SK-N-SH treated with all-trans-retinoic acid at 6 μM for 48 hours (cell line): ENCODE measurements at regions not wholly inside any gene's neighbourhood (a gene's known extent, or its start where the extent isn't known, plus 50 kb on each side); places are given as distances from the start of the nearest gene placed in this dataset.

Experiments
- ARNTL ChIP-seq: fragments of 450-650 bp; formaldehyde crosslinking; IDR thresholded peaks from 2 replicates; pipeline ENCODE4 v1.5.0; 2020; ENCODE audit warnings: low read depth, mild to moderate bottlenecking, moderate library complexity, borderline replicate concordance
- CSDC2 ChIP-seq: fragments of 250-450 bp; sonication (Bioruptor Pico); IDR thresholded peaks from 2 replicates; pipeline ENCODE4 v1.5.0; 2020; ENCODE audit warnings: mild to moderate bottlenecking, moderate library complexity
- ZFP3 ChIP-seq: fragments of 250-450 bp; sonication (Bioruptor Pico); IDR thresholded peaks from 2 replicates; pipeline ENCODE4 v1.5.0; 2020; ENCODE audit warnings: mild to moderate bottlenecking, moderate library complexity
- ZNF565 ChIP-seq: fragments of 450-650 bp; formaldehyde crosslinking; conservative IDR thresholded peaks from 2 replicates; pipeline ENCODE4 v1.5.0; 2020; ENCODE audit warnings: low read depth, mild to moderate bottlenecking, moderate library complexity
- ZNF8 ChIP-seq: fragments of 450-650 bp; formaldehyde crosslinking; IDR thresholded peaks from 2 replicates; pipeline ENCODE4 v1.5.0; 2020; ENCODE audit warnings: mild to moderate bottlenecking, moderate library complexity
- TF ChIP-seq, protein P1 (sequence below): fragments of 250-450 bp; sonication (Bioruptor Pico); IDR thresholded peaks from 2 replicates; pipeline ENCODE4 v1.8.0; 2021; ENCODE audit warnings: low read depth, mild to moderate bottlenecking, moderate library complexity, borderline replicate concordance
- TF ChIP-seq, protein P2 (sequence below): fragments of 250-450 bp; sonication (Bioruptor Pico); IDR thresholded peaks from 2 replicates; pipeline ENCODE4 v1.8.0; 2020; ENCODE audit warnings: mild to moderate bottlenecking, moderate library complexity, borderline replicate concordance
- TF ChIP-seq, protein P3 (sequence below): fragments of 250-450 bp; sonication (Bioruptor Pico); IDR thresholded peaks from 2 replicates; pipeline ENCODE4 v1.5.0; 2020; ENCODE audit warnings: mild to moderate bottlenecking, moderate library complexity

DNA sequence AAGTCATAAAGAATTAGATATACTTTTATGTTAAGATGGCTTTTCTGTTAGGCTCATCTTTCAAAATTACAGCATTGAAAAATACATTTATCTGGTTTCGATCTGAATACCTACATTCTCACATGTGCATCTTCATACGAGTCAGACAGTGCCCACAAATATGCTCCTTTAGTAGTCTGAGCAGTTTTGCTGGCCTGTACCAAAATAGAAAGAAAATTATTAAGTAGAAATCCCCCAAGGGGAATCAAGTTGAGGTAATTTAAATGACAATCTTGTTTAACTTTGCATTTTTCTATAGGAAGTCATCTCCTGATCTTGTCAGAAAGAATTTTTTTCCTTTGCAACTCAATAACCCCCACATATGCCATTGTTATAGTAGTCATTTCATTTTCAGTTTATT lies 287.4 kb upstream of the SEMA3D start:
- TF ChIP-seq, protein P1, sequence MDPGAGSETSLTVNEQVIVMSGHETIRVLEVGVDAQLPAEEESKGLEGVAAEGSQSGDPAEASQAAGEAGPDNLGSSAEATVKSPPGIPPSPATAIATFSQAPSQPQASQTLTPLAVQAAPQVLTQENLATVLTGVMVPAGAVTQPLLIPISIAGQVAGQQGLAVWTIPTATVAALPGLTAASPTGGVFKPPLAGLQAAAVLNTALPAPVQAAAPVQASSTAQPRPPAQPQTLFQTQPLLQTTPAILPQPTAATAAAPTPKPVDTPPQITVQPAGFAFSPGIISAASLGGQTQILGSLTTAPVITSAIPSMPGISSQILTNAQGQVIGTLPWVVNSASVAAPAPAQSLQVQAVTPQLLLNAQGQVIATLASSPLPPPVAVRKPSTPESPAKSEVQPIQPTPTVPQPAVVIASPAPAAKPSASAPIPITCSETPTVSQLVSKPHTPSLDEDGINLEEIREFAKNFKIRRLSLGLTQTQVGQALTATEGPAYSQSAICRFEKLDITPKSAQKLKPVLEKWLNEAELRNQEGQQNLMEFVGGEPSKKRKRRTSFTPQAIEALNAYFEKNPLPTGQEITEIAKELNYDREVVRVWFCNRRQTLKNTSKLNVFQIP (CRISPR knock-in tag): no peak
- TF ChIP-seq ZNF565 (CRISPR knock-in tag) (no peak), CSDC2 (CRISPR knock-in tag) (no peak), ARNTL (CRISPR knock-in tag) (no peak), ZNF8 (no peak), ZFP3 (no peak)
- TF ChIP-seq, protein P2, sequence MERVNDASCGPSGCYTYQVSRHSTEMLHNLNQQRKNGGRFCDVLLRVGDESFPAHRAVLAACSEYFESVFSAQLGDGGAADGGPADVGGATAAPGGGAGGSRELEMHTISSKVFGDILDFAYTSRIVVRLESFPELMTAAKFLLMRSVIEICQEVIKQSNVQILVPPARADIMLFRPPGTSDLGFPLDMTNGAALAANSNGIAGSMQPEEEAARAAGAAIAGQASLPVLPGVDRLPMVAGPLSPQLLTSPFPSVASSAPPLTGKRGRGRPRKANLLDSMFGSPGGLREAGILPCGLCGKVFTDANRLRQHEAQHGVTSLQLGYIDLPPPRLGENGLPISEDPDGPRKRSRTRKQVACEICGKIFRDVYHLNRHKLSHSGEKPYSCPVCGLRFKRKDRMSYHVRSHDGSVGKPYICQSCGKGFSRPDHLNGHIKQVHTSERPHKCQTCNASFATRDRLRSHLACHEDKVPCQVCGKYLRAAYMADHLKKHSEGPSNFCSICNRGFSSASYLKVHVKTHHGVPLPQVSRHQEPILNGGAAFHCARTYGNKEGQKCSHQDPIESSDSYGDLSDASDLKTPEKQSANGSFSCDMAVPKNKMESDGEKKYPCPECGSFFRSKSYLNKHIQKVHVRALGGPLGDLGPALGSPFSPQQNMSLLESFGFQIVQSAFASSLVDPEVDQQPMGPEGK (CRISPR knock-in tag): no peak
- TF ChIP-seq, protein P3, sequence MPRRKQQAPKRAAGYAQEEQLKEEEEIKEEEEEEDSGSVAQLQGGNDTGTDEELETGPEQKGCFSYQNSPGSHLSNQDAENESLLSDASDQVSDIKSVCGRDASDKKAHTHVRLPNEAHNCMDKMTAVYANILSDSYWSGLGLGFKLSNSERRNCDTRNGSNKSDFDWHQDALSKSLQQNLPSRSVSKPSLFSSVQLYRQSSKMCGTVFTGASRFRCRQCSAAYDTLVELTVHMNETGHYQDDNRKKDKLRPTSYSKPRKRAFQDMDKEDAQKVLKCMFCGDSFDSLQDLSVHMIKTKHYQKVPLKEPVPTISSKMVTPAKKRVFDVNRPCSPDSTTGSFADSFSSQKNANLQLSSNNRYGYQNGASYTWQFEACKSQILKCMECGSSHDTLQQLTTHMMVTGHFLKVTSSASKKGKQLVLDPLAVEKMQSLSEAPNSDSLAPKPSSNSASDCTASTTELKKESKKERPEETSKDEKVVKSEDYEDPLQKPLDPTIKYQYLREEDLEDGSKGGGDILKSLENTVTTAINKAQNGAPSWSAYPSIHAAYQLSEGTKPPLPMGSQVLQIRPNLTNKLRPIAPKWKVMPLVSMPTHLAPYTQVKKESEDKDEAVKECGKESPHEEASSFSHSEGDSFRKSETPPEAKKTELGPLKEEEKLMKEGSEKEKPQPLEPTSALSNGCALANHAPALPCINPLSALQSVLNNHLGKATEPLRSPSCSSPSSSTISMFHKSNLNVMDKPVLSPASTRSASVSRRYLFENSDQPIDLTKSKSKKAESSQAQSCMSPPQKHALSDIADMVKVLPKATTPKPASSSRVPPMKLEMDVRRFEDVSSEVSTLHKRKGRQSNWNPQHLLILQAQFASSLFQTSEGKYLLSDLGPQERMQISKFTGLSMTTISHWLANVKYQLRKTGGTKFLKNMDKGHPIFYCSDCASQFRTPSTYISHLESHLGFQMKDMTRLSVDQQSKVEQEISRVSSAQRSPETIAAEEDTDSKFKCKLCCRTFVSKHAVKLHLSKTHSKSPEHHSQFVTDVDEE (CRISPR knock-in tag): no peak
